H9 (cell line): ENCODE measurements at regions not wholly inside any gene's neighbourhood (a gene's known extent, or its start where the extent isn't known, plus 50 kb on each side); places are given as distances from the start of the nearest gene placed in this dataset.

Source experiments
- DNase-seq: peaks from one replicate; pipeline ENCODE4 v3.0.0-alpha.2; 2017
- H2AFZ ChIP-seq: one replicate; pipeline ENCODE4 v1.6.1; 2013; ENCODE audit warnings: mild to moderate bottlenecking, low read length, control low read depth, moderate library complexity
- H2AK5ac ChIP-seq: 2 replicates; pipeline ENCODE4 v1.6.1; 2013; ENCODE audit warnings: low read length, control low read depth, mixed read lengths; ENCODE audit not compliant: insufficient read length
- H2BK120ac ChIP-seq: one replicate; pipeline ENCODE4 v1.6.1; 2013; ENCODE audit warnings: low read depth, mild to moderate bottlenecking, low read length, control low read depth, inconsistent platforms; ENCODE audit not compliant: poor library complexity, severe bottlenecking
- H2BK12ac ChIP-seq: 2 replicates; pipeline ENCODE4 v1.6.1; 2013; ENCODE audit warnings: low read length, control low read depth, mixed read lengths, low read depth; ENCODE audit not compliant: insufficient read length
- H2BK15ac ChIP-seq: 2 replicates; pipeline ENCODE4 v1.6.1; 2013; ENCODE audit warnings: low read depth, low read length, control low read depth
- H2BK20ac ChIP-seq: one replicate; pipeline ENCODE4 v1.6.1; 2013; ENCODE audit warnings: low read depth, mild to moderate bottlenecking, low read length, control low read depth, inconsistent platforms; ENCODE audit not compliant: poor library complexity, severe bottlenecking
- H2BK5ac ChIP-seq: 2 replicates; pipeline ENCODE4 v1.6.1; 2013; ENCODE audit warnings: low read length, control low read depth, mixed read lengths; ENCODE audit not compliant: insufficient read length
- H3K14ac ChIP-seq: 2 replicates; pipeline ENCODE4 v1.6.1; 2013; ENCODE audit warnings: low read length, control low read depth; ENCODE audit not compliant: insufficient read depth
- H3K18ac ChIP-seq: 2 replicates; pipeline ENCODE4 v1.6.1; 2013; ENCODE audit warnings: low read depth, mild to moderate bottlenecking, mixed read lengths, low read length, control low read depth; ENCODE audit not compliant: insufficient read length
- H3K23ac ChIP-seq: 2 replicates; pipeline ENCODE4 v1.6.1; 2013; ENCODE audit warnings: low read length, control low read depth, mixed read lengths, low read depth; ENCODE audit not compliant: insufficient read length
- H3K23me2 ChIP-seq: 2 replicates; pipeline ENCODE4 v1.6.1; 2013; ENCODE audit warnings: low read depth, mild to moderate bottlenecking, mixed read lengths, low read length, control low read depth; ENCODE audit not compliant: insufficient read length, poor library complexity, severe bottlenecking
- H3K27ac ChIP-seq: 2 replicates; pipeline ENCODE4 v1.5.1; 2013; ENCODE audit warnings: low read length, control low read depth, mixed read lengths, low read depth; ENCODE audit not compliant: insufficient read length
- H3K27me3 ChIP-seq: 2 replicates; pipeline ENCODE4 v1.6.1; 2013; ENCODE audit warnings: low read length, control low read depth, inconsistent platforms; ENCODE audit not compliant: insufficient read depth
- H3K4ac ChIP-seq: 2 replicates; pipeline ENCODE4 v1.6.1; 2013; ENCODE audit warnings: low read depth, mild to moderate bottlenecking, control low read depth, inconsistent platforms, low read length, moderate library complexity
- H3K4me1 ChIP-seq: 2 replicates; pipeline ENCODE4 v1.6.1; 2013; ENCODE audit warnings: low read length, control low read depth, inconsistent platforms; ENCODE audit not compliant: insufficient read depth
- H3K4me2 ChIP-seq: 2 replicates; pipeline ENCODE4 v1.6.1; 2013; ENCODE audit warnings: low read length, control low read depth, mixed read lengths; ENCODE audit not compliant: insufficient read length, insufficient read depth
- H3K56ac ChIP-seq: 2 replicates; pipeline ENCODE4 v1.6.1; 2013; ENCODE audit warnings: low read depth, mild to moderate bottlenecking, mixed read lengths, low read length, control low read depth; ENCODE audit not compliant: insufficient read length
- H3K79me1 ChIP-seq: 2 replicates; pipeline ENCODE4 v1.6.1; 2013; ENCODE audit warnings: low read depth, mild to moderate bottlenecking, moderate library complexity, low read length, control low read depth, inconsistent platforms; ENCODE audit not compliant: insufficient read depth, poor library complexity, severe bottlenecking
- H3K79me2 ChIP-seq: 2 replicates; pipeline ENCODE4 v1.6.1; 2013; ENCODE audit warnings: low read length, control low read depth, inconsistent platforms; ENCODE audit not compliant: insufficient read depth
- H3K9ac ChIP-seq: 2 replicates; pipeline ENCODE4 v1.6.1; 2013; ENCODE audit warnings: low read length, control low read depth, mixed read lengths; ENCODE audit not compliant: insufficient read length; ENCODE audit errors: extremely low read depth
- H3K9me3 ChIP-seq: one replicate; pipeline ENCODE4 v1.6.1; 2013; ENCODE audit warnings: low read depth, low read length, inconsistent platforms; ENCODE audit not compliant: control insufficient read depth
- H3T11ph ChIP-seq: one replicate; pipeline ENCODE4 v1.6.1; 2013; ENCODE audit warnings: mild to moderate bottlenecking, low read length, control low read depth, inconsistent platforms
- H4K20me1 ChIP-seq: one replicate; pipeline ENCODE4 v1.6.1; 2013; ENCODE audit not compliant: control insufficient read depth, insufficient read length, insufficient read depth
- H4K5ac ChIP-seq: 2 replicates; pipeline ENCODE4 v1.6.1; 2013; ENCODE audit warnings: low read depth, mild to moderate bottlenecking, mixed read lengths, low read length, control low read depth; ENCODE audit not compliant: insufficient read length
- H4K8ac ChIP-seq: replicated peaks from 2 replicates; pipeline ENCODE4 v1.6.1; 2013; ENCODE audit warnings: low read length, control low read depth, mixed read lengths, low read depth; ENCODE audit not compliant: insufficient read length
- H4K91ac ChIP-seq: 2 replicates; pipeline ENCODE4 v1.6.1; 2013; ENCODE audit warnings: low read depth, mild to moderate bottlenecking, moderate library complexity, mixed read lengths, low read length, control low read depth; ENCODE audit not compliant: insufficient read length
- H3K27ac Mint-ChIP-seq, 3 experiments: 2 replicates in 2 of 3; 3 replicates in 1 of 3; pipeline ENCODE4 v1.8.0; 2020 to 2021; ENCODE audit warnings: mixed read lengths in 3 of 3, mild to moderate bottlenecking in 1 of 3, moderate library complexity in 1 of 3
- H3K27me3 Mint-ChIP-seq: 2 replicates; pipeline ENCODE4 v1.8.0; 2021; ENCODE audit warnings: low read depth, mild to moderate bottlenecking, moderate library complexity, mixed read lengths
- H3K36me3 Mint-ChIP-seq, 3 experiments: 2 replicates in 2 of 3; 3 replicates in 1 of 3; pipeline ENCODE4 v1.8.0; 2020 to 2021; ENCODE audit warnings: low read depth in 3 of 3, mixed read lengths in 3 of 3; ENCODE audit not compliant: insufficient read depth in 1 of 3
- H3K4me1 Mint-ChIP-seq, 2 experiments: 2 replicates each; pipeline ENCODE4 v1.8.0; 2020; ENCODE audit warnings: mixed read lengths in 2 of 2
- H3K4me3 Mint-ChIP-seq, 2 experiments: 2 replicates in 1 of 2; 3 replicates in 1 of 2; pipeline ENCODE4 v1.8.0; 2020 to 2021; ENCODE audit warnings: mild to moderate bottlenecking in 2 of 2, mixed read lengths in 2 of 2, moderate library complexity in 1 of 2
- H3K9me3 Mint-ChIP-seq, 2 experiments: 2 replicates in 1 of 2; 3 replicates in 1 of 2; pipeline ENCODE4 v1.8.0; 2020; ENCODE audit warnings: mild to moderate bottlenecking in 2 of 2, mixed read lengths in 2 of 2, moderate library complexity in 1 of 2
- WGBS: extraction: QIAGEN DNeasy Blood & Tissue Kit; methylation state at CpG from one replicate; pipeline ENCODE4 v1.1.7; 2013; ENCODE audit warnings: missing lambda C conversion rate, low lambda C conversion rate, mixed read lengths; ENCODE audit not compliant: insufficient read length; ENCODE audit errors: extremely low coverage; 5-methylcytosine and 5-hydroxymethylcytosine counted together
- TF ChIP-seq, protein P1 (sequence below): fragments of 200-600 bp; sonication (generic); conservative IDR thresholded peaks from 3 replicates; pipeline ENCODE4 v1.8.0; 2021; ENCODE audit warnings: antibody characterized with exemption, mild to moderate bottlenecking

DNA sequence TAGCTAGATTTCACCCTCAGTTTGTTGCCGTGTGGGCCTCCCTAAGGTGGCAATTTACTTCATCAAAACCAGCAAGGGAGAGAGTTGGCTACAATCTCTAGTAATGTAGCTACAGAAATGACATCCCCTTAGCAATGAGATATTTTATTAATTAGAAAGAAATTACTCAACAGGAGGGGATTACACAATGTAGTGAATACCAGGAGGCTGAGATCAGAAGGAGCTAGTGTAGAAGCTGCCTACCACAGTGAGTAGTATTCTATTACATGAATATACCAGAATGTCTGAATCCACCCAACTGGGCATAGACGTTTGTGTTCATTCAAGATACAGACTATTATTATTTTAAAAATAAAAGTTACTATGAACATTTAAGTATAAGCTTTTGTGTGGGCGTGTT lies 868.2 kb upstream of the CXADR start:
- Mint-ChIP-seq H3K4me3 (no peak overlapping the region), H3K9me3 (no peaks in the 10 kb centered on the region), H3K27ac (no peak overlapping the region), H3K36me3 (no peaks in the 10 kb centered on the region), H3K27me3 (no peaks in the 10 kb centered on the region), H3K4me1 (no peaks in the 10 kb centered on the region)
- H3K79me1 ChIP-seq, result no peaks in the 10 kb centered on the region
- H3K9ac ChIP-seq, result no peak overlapping the region
- H3K9me3 ChIP-seq, result no peaks in the 10 kb centered on the region
- no peak overlapping the region for H2BK120ac ChIP-seq
- no CpG with 5 or more reads among the region's 3 CpGs for WGBS
- H3K4me2 ChIP-seq, result no peak overlapping the region
- H3K27ac ChIP-seq, result no peak overlapping the region
- no peak overlapping the region for H4K91ac ChIP-seq
- no peaks in the 10 kb centered on the region for H3K27me3 ChIP-seq
- H2BK5ac ChIP-seq, result no peak overlapping the region
- H3K79me2 ChIP-seq, result no peaks in the 10 kb centered on the region
- no peak overlapping the region for H3K18ac ChIP-seq
- H3T11ph ChIP-seq, result no peak overlapping the region
- TF ChIP-seq, protein P1, sequence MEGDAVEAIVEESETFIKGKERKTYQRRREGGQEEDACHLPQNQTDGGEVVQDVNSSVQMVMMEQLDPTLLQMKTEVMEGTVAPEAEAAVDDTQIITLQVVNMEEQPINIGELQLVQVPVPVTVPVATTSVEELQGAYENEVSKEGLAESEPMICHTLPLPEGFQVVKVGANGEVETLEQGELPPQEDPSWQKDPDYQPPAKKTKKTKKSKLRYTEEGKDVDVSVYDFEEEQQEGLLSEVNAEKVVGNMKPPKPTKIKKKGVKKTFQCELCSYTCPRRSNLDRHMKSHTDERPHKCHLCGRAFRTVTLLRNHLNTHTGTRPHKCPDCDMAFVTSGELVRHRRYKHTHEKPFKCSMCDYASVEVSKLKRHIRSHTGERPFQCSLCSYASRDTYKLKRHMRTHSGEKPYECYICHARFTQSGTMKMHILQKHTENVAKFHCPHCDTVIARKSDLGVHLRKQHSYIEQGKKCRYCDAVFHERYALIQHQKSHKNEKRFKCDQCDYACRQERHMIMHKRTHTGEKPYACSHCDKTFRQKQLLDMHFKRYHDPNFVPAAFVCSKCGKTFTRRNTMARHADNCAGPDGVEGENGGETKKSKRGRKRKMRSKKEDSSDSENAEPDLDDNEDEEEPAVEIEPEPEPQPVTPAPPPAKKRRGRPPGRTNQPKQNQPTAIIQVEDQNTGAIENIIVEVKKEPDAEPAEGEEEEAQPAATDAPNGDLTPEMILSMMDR, result no peak
- no peaks in the 10 kb centered on the region for H3K23me2 ChIP-seq
- no peak overlapping the region for H2AFZ ChIP-seq
- H3K4ac ChIP-seq, result no peak overlapping the region
- no peak overlapping the region for H3K14ac ChIP-seq
- H3K4me1 ChIP-seq, result no peaks in the 10 kb centered on the region
- no peak overlapping the region for H2AK5ac ChIP-seq
- no peak overlapping the region for H2BK15ac ChIP-seq
- no peak overlapping the region for H4K8ac ChIP-seq
- no peak overlapping the region for H4K5ac ChIP-seq
- no peak overlapping the region for H2BK20ac ChIP-seq
- H3K56ac ChIP-seq, result no peak overlapping the region
- no peaks in the 10 kb centered on the region for H4K20me1 ChIP-seq
- H2BK12ac ChIP-seq, result no peak overlapping the region
- no peak overlapping the region for H3K23ac ChIP-seq
- no peak for DNase-seq
